Dermis microvascular lymphatic vessel endothelial cell (primary cell): ENCODE measurements at regions not wholly inside any gene's neighbourhood (a gene's known extent, or its start where the extent isn't known, plus 50 kb on each side); places are given as distances from the start of the nearest gene placed in this dataset.

ENCODE experiments used
- DNase-seq, 2 donors: peaks; one replicate each; pipeline versions ENCODE4 v3.0.0 to v3.0.0-alpha.2; 2010; ENCODE audit warnings: low read depth in 2 of 2

DNA sequence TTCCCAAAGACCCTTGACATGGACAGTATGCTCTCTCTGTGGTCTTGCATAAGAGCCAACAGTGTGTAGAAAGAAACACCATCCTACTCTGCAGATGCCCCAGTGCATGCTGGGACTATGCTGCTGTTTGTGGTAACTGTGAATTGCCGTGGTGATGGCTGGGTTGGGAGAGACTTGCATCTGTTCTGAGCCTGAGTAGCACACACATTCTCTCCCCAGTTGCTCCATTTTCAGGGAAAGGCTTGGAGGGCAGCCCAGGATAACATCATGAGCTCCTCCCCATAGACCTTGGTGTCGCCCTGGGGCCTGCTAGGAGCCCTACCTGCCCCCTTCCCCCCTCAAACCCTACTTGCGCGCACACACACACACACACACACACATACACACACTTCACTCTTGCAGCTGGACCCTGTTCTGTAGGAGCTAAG is 120.9 kb upstream of the IPO9 start:
- DNase-seq = no peak

DNA sequence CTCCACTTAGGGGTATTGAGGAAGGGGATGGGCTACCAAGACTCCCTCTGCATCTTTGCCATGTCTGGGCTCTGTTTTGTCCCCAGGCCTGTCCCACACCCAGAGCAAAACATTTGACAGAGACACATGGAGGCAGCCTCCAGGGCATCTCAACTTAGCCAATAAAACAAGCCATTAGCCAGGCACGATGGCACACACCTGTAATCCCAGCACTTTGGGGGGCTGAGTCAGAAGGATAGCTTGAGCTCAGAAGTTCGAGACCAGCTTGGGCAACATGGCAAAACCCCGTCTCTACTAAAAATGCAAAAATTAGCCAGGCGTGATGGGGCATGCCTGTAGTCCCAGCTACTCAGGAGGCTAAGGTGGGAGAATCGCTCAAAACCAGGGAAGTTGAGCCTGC is 120.3 kb upstream of the IPO9 start:
- no peak for DNase-seq

DNA sequence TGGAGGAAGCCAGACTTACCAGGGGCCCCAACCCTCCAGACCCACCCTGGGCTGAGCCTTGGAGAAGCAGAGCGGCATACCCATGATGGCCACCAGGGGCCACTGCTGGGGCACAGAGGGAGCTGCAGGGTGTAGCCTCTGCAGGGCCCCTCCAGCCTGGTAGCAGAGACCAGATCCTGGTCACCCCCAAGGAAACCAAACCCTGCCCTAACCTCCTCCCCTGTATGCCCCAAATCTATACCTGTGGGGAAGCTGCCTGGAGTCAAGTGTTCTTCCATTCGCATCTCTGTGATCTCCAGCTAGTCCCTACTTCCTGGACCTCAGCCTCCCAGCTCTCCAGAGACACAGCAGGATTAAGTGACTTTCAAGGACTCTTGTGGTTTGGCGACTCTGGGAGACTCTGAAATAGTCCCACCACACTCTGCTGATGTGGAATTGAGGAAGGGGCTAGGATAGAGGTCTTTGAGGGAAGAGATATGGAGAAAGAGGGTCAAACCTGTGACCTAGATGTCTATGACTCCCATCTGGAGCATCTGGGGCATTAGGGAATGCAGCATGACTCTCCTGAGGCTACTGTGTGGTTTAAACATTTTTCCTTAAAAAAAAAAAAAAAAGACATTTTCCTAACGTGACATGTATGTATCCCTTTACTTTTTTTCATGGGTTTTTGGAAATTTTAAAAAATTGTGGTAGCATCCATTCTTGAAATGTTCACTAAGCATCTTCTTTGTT is 119.2 kb upstream of the IPO9 start:
- peak in 1 of 2 donors; percentile 69 for DNase-seq

DNA sequence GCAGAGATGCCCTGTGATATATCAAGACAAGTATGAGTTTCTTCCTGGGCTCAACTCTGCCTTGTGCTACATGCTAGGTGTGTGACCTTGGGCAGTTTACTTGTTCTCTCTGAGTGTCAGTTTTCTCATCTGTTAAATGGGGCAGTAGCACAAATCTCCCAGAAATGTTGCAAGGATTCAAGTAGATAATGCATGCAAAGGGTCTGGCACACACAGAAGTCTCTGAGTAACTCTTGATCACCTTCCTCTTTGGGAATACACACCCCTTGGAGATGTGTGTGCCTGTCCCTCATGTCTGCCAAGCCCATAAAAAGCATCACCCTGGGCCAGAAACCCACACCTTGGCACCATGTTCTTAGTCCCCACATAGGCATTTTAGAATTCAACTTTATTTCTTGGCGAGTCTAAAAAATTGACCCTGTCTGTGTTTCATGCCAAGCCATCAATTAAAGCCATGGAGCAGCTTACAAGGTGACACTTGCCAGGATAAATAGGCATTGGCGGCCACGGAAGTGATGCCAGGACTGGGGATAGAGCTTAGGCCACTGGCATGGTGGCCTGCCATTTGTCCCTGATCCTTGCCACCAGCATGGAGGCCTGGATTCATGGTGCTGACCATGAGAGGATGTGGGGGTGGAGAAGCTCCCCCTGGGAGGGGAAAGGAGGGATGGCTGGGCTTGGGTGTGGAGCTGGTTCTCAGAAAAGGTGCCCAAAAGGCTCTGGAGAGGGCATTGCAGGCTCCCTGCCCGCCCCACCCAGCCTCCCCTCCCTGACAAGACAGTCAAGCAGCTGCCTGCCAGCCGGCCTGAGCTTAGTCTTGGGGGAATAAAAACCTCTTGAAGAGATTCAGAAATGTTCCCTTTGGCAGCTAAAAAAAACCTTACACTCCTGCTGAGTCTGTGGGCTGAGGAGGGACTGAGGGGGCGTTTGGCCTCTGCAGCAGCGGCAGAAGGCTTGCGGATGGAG is 118.0 kb upstream of the IPO9 start:
- DNase-seq = no peak

DNA sequence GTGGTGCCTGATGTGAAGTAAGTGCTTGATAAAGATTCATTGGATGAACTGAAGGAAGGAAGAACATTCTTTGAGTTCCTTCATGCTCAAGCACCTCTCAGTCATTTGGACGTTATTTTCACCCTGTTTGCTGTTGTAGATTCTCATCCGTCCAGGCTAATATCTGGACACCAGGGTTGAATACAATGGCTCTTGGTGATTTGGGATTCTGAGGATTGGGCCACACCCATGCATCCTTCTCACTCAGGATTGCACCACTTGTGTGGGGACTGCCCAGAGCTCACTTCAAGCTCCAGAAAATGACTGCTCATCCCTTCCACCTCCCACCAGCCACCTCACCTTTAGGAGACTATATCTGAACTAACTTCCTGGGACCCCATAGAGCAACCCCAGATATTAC is 117.1 kb upstream of the IPO9 start:
- DNase-seq = no peak

DNA sequence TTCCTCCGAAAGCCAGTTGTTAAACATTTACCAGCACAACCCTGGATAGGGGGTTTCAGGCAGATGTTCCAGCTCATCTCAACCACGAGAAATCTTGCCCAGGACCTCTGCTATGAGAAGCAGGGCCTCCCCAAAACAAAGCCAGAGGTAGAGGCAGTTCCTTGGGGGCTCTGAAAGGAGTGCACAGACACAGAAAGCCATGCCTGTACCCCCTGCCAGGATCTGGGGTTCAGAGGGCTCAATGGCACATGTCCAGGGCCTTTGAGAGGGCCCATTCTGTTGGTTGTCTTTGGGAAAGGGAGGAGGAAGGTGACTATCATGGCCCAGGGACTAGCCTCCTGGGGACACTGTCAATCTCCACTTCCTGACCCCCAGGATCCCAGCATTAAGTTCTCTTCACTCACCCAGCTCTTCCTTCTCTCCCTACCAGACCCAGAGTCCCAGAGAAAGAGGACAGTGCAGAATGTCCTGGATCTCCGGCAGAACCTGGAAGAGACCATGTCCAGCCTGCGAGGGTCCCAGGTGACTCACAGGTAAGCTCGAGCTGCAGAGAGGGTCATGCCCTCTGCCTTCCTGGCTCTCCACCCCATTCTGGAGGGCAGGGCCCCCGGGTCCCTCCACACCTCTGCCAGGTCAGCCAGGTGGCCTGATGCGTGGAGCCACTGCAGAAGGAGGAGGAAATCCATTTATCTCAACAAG is 116.4 kb upstream of the IPO9 start:
- DNase-seq = no peak

DNA sequence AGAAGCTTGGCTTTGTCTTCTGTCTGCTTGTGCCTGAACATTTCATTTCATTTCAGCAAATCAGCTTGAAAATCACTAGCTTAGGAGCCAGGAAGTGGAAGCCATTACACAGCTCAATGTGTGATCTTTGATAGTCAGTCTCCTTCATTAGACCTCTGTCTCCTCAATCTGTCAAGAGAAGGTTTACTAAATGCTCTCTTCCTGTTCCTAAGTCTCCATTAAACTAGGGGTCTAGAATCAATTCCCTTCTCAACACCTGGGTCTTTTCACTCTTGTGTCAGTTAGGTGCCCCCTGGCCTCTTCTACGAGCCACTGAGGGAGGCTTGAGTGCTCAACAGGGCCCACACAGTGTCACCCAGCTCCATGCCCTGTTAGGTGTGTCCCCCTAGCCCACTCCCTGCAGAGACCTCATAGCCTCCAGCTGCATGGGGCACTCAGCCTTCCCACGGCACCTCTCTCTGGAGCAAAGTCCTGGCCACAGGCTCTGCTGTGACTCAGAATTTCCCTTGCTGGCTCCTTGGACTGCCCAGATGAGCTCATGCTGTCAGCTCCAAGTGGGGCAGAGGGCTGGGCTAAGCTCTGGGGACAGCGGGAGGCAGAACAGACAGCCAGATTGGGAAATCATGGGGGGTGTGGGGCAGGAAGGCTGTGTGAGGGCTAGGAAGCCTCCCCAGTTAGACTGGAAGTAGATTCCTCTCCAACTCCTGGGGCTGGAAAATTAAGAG is 115.7 kb upstream of the IPO9 start:
- peak; percentile 42 to 98 for DNase-seq

DNA sequence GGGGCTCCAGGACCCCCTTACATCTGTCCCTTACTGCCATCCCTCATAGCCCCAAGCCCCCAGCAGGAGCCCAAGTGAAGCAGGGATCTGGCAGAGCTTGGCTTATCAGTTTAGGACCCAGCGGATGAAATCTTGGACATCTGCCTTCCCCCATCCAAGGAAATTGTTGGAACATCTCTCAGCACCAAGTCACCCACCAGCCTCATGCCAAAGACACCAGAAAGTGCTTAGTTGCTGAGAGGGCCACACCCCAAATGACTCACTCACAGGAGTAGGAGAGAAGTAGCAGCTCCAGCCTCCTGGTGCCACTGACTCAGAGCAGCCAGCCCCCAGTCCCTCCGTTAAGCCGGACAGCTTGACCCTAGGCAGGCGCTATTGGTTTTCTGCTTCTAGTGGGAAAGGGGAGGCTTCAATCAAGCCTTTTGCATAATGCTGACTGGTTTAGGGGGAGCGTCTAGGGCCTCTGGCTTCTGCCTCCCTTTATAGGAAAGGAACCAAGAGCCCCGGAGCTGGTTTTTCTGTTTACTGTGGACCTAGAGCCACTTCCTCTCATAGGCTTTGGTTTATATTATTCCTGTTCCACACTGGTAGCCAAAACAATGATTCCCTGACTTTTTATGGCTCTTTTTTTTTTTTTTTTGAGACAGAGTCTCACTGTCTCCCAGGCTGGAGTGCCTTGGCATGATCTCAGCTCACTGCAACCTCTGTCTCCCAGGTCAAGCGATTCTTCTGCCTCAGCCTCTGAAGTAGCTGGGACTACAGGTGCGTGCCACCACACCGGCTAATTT is 114.2 kb upstream of the IPO9 start:
- peak in 1 of 2 donors; percentile 96 for DNase-seq

DNA sequence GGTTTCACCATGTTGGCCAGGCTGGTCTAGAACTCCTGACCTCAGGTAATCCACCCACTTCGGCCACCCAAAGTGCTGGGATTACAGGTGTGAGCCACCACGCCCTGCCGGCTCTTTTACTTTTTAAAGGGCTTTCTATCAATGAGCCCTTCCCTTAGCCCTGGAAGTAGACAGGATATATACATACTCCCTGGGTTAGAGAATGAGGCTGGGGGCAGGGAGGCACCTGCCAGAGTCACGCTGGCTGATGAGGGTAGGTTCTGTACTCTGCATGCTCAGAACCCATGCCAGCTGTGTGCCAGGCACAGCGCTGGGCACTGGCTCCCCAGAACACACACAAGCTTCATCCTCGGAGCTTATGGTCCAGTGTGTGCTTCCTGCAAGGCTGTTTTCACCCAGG is 113.6 kb upstream of the IPO9 start:
- DNase-seq = no peak

DNA sequence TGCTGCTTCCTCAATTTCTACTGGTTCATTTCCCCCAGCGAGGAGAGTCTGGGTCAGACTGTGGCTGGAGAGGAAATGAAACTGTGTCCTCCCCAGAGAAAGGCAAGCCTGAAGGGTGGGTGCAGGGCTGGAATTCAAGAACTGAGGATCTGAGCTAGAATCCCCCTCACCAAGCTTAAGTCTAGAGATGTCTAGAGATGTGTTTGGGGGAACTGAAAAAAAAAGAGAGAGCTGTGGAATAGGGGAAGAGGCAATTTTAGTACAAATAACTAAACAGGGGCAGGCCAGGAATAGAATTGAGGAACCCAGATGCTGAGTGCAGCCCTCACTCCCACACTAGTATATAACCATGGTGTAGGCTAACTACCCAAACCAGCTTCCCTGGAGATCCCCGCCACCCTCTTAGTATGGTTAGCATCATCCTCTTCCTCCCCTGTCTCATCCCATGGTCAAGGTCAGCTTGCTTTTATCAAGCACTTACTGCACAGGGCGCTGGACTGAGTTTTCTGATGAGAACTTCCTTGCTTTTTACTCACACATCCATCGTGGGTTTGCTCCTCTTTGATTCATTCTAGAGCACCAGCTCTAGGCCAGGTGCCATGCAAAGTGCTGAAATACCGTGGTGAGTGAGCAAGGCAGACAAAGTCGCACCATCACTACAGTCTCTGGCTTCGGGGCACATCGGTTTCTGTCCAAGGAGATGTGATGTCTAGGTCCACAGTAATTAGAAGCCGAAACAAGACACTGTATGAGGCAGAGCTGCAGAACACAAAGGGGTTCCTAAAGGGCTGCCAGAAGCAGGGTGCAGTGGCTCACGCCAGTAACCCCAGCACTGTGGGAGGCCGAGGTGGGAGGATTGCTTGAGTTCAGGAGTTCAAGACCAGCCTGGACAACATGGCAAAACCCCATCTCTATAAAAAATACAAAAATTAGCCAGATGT is 112.9 kb upstream of the IPO9 start:
- no peak for DNase-seq

DNA sequence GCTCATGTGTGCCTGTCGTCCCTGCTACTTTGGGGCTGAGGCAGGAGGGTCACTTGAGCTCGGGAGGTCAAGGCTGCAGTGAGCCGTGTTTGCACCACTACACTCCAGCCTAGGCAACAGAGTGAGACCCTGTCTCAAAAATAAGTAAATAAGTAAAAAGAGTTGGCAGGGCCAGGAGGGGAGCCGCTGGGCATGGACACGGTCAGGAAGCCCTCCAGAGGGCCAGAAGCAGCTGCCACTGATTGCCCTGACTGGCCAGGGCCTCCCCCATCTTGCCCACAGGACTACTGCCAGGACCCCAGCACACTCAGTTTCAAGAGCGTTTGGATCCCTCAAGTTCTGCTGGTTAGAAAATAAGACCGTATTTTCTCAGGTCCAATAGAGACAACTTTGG is 112.2 kb upstream of the IPO9 start:
- DNase-seq = no peak

DNA sequence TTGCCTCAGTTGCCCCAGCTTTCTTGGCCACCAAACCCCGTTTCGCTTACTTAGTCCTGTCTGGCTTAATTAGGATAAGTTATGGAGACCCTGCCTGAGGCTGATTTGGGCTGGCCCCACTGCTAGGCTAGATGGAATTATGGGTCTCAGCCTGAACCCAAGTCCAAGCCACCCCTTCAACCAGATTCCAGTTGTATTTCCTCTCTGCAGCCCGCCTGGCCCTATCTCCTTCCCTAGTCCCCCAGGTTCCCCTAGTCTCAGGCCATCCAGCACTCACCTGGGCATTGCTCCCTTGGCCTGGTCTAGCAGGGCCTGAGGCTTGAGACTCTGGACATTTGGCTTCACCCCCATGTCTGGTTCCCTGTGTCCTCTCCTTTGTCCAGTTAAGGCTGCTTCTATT is 111.7 kb upstream of the IPO9 start:
- DNase-seq = no peak

DNA sequence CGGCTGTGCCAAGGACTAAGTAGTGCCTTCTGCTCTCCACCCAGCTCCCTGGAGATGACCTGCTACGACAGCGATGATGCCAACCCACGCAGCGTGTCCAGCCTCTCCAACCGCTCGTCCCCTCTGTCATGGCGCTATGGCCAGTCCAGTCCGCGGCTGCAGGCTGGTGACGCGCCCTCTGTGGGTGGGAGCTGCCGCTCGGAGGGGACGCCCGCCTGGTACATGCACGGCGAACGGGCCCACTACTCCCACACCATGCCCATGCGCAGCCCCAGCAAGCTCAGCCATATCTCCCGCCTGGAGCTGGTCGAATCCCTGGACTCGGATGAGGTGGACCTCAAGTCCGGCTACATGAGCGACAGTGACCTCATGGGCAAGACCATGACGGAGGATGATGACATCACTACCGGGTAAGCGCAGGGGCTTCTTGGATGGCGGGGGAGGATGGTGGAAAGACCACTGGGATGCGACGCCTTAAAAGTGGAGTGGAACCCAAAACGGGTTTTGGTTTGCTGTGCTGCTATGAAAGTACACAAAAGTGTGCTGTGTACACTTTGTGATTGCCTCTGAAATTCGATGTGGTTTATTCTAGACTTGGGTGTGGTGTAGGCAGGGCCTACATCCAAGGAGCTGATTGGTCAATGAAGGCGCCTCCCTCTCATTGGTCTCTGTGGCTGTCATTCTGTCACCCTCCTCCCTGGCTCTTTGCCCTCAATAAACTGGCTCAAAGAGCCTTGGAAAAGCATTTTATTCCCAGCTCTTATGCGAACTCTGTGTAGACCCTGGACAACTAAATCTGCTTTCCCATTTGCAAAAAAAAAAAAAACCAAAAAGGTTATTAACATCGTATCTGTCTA is 110.4 kb upstream of the IPO9 start:
- DNase-seq = no peak

DNA sequence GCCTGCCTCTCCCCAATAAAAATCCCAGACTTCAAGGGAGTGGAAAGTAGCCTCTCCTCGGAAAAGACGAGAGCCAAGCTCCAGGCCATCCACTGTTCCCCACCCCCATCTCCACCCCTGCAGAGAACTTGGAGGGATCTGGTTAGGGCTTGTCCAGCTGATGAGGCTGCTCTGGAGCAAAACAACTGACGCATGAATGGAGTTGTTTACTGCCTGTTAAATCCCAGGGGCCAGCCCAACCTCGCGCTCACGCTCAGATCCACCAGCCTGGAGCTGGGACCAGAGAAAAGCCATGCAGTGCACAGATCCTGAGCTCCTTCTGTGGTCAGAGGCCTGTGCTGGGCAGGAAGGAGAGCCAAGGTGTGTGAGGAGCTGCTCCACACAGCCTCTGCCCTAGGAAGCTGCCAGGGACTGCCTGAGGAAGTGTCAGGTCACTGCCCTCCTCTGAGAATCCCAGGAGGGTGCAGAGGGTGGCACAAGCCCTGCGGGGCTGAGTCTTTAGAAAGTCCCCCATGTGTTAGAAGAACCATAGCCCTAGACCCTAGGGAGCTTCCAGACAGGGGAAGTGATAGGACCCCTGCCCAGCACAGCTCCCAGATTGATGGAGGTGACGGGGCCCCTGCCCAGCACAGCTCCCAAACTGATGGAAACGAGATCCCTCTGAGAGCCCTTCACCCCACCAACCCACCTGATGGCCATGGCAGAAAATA is 109.0 kb upstream of the IPO9 start:
- DNase-seq = peak in 1 of 2 donors; percentile 68

DNA sequence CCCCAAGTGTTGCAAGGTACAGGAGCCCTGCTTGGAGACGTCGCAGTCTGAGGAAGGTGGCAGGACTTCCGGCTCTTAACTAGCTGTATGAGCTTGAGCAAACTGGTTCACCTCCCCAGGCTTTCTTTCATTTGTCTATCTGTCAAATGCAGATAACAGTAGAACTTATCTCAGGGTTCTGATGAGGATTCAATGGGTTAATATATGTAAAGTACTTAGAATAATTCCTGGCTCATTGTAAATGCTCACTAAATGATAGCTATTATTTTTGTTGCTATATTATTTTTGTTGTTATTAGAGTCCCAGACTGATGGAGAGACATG is 108.5 kb upstream of the IPO9 start:
- DNase-seq = no peak

DNA sequence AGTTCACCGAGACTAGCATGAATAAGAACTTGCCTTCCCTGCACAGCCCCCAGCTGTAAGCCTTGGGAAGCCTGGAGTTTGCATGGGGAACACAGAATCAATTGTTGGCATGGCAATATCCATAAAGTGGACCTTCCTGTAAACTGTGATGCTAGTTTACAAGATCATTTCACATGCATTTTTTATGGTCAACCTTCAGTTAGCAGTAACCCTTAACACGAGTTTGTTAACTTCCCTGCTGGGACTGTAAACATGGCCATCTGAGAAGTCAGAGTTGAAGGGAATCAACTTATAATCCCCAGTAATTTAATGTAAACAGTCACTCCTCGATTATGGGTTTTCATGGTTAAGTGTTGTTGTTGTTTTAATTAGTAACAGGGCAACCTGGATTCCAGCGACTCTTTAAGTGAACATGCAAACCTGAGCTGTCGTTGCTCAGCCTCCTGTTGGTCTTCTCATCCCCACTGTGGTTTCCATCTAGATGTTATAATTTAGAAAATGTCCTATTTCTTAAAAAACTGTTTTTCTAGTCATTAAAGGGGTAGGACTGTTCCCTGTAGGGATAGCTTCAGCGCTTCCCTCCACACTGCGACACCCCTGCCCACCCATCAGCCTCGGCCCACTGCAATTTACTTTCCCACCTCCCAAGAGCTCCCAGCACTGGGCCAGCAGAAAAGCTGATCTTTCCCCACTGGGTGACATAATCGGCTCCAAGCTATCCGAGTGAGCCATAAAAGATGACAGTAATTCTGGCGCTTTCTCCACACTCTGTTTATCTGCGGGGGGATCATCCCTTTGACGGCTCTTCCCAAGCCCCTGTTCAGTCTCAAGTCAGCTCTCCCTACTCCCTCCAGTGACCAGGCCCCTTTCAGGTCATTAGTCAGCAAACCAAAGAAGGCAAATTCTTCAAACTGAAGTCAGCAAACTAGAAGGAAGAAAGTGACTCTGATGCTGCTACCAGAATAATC is 107.6 kb upstream of the IPO9 start:
- DNase-seq = no peak
